H9 (cell line): ENCODE measurements at regions not wholly inside any gene's neighbourhood (a gene's known extent, or its start where the extent isn't known, plus 50 kb on each side); places are given as distances from the start of the nearest gene placed in this dataset.

Experiments used
- DNase-seq: peaks from one replicate; pipeline ENCODE4 v3.0.0-alpha.2; 2017
- H2AFZ ChIP-seq: one replicate; pipeline ENCODE4 v1.6.1; 2013; ENCODE audit warnings: mild to moderate bottlenecking, low read length, control low read depth, moderate library complexity
- H2AK5ac ChIP-seq: 2 replicates; pipeline ENCODE4 v1.6.1; 2013; ENCODE audit warnings: low read length, control low read depth, mixed read lengths; ENCODE audit not compliant: insufficient read length
- H2BK120ac ChIP-seq: one replicate; pipeline ENCODE4 v1.6.1; 2013; ENCODE audit warnings: low read depth, mild to moderate bottlenecking, low read length, control low read depth, inconsistent platforms; ENCODE audit not compliant: poor library complexity, severe bottlenecking
- H2BK12ac ChIP-seq: 2 replicates; pipeline ENCODE4 v1.6.1; 2013; ENCODE audit warnings: low read length, control low read depth, mixed read lengths, low read depth; ENCODE audit not compliant: insufficient read length
- H2BK15ac ChIP-seq: 2 replicates; pipeline ENCODE4 v1.6.1; 2013; ENCODE audit warnings: low read depth, low read length, control low read depth
- H2BK20ac ChIP-seq: one replicate; pipeline ENCODE4 v1.6.1; 2013; ENCODE audit warnings: low read depth, mild to moderate bottlenecking, low read length, control low read depth, inconsistent platforms; ENCODE audit not compliant: poor library complexity, severe bottlenecking
- H2BK5ac ChIP-seq: 2 replicates; pipeline ENCODE4 v1.6.1; 2013; ENCODE audit warnings: low read length, control low read depth, mixed read lengths; ENCODE audit not compliant: insufficient read length
- H3K14ac ChIP-seq: 2 replicates; pipeline ENCODE4 v1.6.1; 2013; ENCODE audit warnings: low read length, control low read depth; ENCODE audit not compliant: insufficient read depth
- H3K18ac ChIP-seq: 2 replicates; pipeline ENCODE4 v1.6.1; 2013; ENCODE audit warnings: low read depth, mild to moderate bottlenecking, mixed read lengths, low read length, control low read depth; ENCODE audit not compliant: insufficient read length
- H3K23ac ChIP-seq: 2 replicates; pipeline ENCODE4 v1.6.1; 2013; ENCODE audit warnings: low read length, control low read depth, mixed read lengths, low read depth; ENCODE audit not compliant: insufficient read length
- H3K23me2 ChIP-seq: 2 replicates; pipeline ENCODE4 v1.6.1; 2013; ENCODE audit warnings: low read depth, mild to moderate bottlenecking, mixed read lengths, low read length, control low read depth; ENCODE audit not compliant: insufficient read length, poor library complexity, severe bottlenecking
- H3K27ac ChIP-seq: 2 replicates; pipeline ENCODE4 v1.5.1; 2013; ENCODE audit warnings: low read length, control low read depth, mixed read lengths, low read depth; ENCODE audit not compliant: insufficient read length
- H3K27me3 ChIP-seq: 2 replicates; pipeline ENCODE4 v1.6.1; 2013; ENCODE audit warnings: low read length, control low read depth, inconsistent platforms; ENCODE audit not compliant: insufficient read depth
- H3K4ac ChIP-seq: 2 replicates; pipeline ENCODE4 v1.6.1; 2013; ENCODE audit warnings: low read depth, mild to moderate bottlenecking, control low read depth, inconsistent platforms, low read length, moderate library complexity
- H3K4me1 ChIP-seq: 2 replicates; pipeline ENCODE4 v1.6.1; 2013; ENCODE audit warnings: low read length, control low read depth, inconsistent platforms; ENCODE audit not compliant: insufficient read depth
- H3K4me2 ChIP-seq: 2 replicates; pipeline ENCODE4 v1.6.1; 2013; ENCODE audit warnings: low read length, control low read depth, mixed read lengths; ENCODE audit not compliant: insufficient read length, insufficient read depth
- H3K56ac ChIP-seq: 2 replicates; pipeline ENCODE4 v1.6.1; 2013; ENCODE audit warnings: low read depth, mild to moderate bottlenecking, mixed read lengths, low read length, control low read depth; ENCODE audit not compliant: insufficient read length
- H3K79me1 ChIP-seq: 2 replicates; pipeline ENCODE4 v1.6.1; 2013; ENCODE audit warnings: low read depth, mild to moderate bottlenecking, moderate library complexity, low read length, control low read depth, inconsistent platforms; ENCODE audit not compliant: insufficient read depth, poor library complexity, severe bottlenecking
- H3K79me2 ChIP-seq: 2 replicates; pipeline ENCODE4 v1.6.1; 2013; ENCODE audit warnings: low read length, control low read depth, inconsistent platforms; ENCODE audit not compliant: insufficient read depth
- H3K9ac ChIP-seq: 2 replicates; pipeline ENCODE4 v1.6.1; 2013; ENCODE audit warnings: low read length, control low read depth, mixed read lengths; ENCODE audit not compliant: insufficient read length; ENCODE audit errors: extremely low read depth
- H3K9me3 ChIP-seq: one replicate; pipeline ENCODE4 v1.6.1; 2013; ENCODE audit warnings: low read depth, low read length, inconsistent platforms; ENCODE audit not compliant: control insufficient read depth
- H3T11ph ChIP-seq: one replicate; pipeline ENCODE4 v1.6.1; 2013; ENCODE audit warnings: mild to moderate bottlenecking, low read length, control low read depth, inconsistent platforms
- H4K20me1 ChIP-seq: one replicate; pipeline ENCODE4 v1.6.1; 2013; ENCODE audit not compliant: control insufficient read depth, insufficient read length, insufficient read depth
- H4K5ac ChIP-seq: 2 replicates; pipeline ENCODE4 v1.6.1; 2013; ENCODE audit warnings: low read depth, mild to moderate bottlenecking, mixed read lengths, low read length, control low read depth; ENCODE audit not compliant: insufficient read length
- H4K8ac ChIP-seq: replicated peaks from 2 replicates; pipeline ENCODE4 v1.6.1; 2013; ENCODE audit warnings: low read length, control low read depth, mixed read lengths, low read depth; ENCODE audit not compliant: insufficient read length
- H4K91ac ChIP-seq: 2 replicates; pipeline ENCODE4 v1.6.1; 2013; ENCODE audit warnings: low read depth, mild to moderate bottlenecking, moderate library complexity, mixed read lengths, low read length, control low read depth; ENCODE audit not compliant: insufficient read length
- H3K27ac Mint-ChIP-seq, 3 experiments: 2 replicates in 2 of 3; 3 replicates in 1 of 3; pipeline ENCODE4 v1.8.0; 2020 to 2021; ENCODE audit warnings: mixed read lengths in 3 of 3, mild to moderate bottlenecking in 1 of 3, moderate library complexity in 1 of 3
- H3K27me3 Mint-ChIP-seq: 2 replicates; pipeline ENCODE4 v1.8.0; 2021; ENCODE audit warnings: low read depth, mild to moderate bottlenecking, moderate library complexity, mixed read lengths
- H3K36me3 Mint-ChIP-seq, 3 experiments: 2 replicates in 2 of 3; 3 replicates in 1 of 3; pipeline ENCODE4 v1.8.0; 2020 to 2021; ENCODE audit warnings: low read depth in 3 of 3, mixed read lengths in 3 of 3; ENCODE audit not compliant: insufficient read depth in 1 of 3
- H3K4me1 Mint-ChIP-seq, 2 experiments: 2 replicates each; pipeline ENCODE4 v1.8.0; 2020; ENCODE audit warnings: mixed read lengths in 2 of 2
- H3K4me3 Mint-ChIP-seq, 2 experiments: 2 replicates in 1 of 2; 3 replicates in 1 of 2; pipeline ENCODE4 v1.8.0; 2020 to 2021; ENCODE audit warnings: mild to moderate bottlenecking in 2 of 2, mixed read lengths in 2 of 2, moderate library complexity in 1 of 2
- H3K9me3 Mint-ChIP-seq, 2 experiments: 2 replicates in 1 of 2; 3 replicates in 1 of 2; pipeline ENCODE4 v1.8.0; 2020; ENCODE audit warnings: mild to moderate bottlenecking in 2 of 2, mixed read lengths in 2 of 2, moderate library complexity in 1 of 2
- WGBS: extraction: QIAGEN DNeasy Blood & Tissue Kit; methylation state at CpG from one replicate; pipeline ENCODE4 v1.1.7; 2013; ENCODE audit warnings: missing lambda C conversion rate, low lambda C conversion rate, mixed read lengths; ENCODE audit not compliant: insufficient read length; ENCODE audit errors: extremely low coverage; 5-methylcytosine and 5-hydroxymethylcytosine counted together
- TF ChIP-seq, protein P1 (sequence below): fragments of 200-600 bp; sonication (generic); conservative IDR thresholded peaks from 3 replicates; pipeline ENCODE4 v1.8.0; 2021; ENCODE audit warnings: antibody characterized with exemption, mild to moderate bottlenecking

DNA sequence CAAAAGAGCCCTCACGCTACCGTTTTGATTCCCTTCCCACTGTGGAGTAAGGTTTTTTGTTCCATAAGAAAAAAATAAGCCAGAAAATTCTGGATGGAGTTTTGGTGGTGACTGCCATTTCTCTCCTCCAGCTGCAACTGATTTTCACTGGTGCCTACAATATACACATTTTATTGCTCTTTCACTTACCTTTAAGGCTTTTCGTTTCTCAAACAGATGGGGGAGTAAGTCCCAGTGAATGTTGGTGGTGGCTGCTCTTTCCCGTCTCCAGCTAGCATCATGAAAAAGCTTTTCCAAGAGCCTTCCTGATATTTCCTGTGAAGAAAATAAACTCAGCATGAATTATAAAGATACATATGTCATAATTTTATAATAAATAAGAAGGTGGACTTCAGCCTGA is 932.5 kb upstream of the PIK3C3 start:
- Histone ChIP-seq H3K23me2 (no peaks in the 10 kb centered on the region), H3K9me3 (no peaks in the 10 kb centered on the region), H2AFZ (peak overlapping the region; percentile 45), H4K20me1 (no peaks in the 10 kb centered on the region), H2BK12ac (no peak overlapping the region), H3K79me1 (no peaks in the 10 kb centered on the region), H3K18ac (no peak overlapping the region), H3K4ac (no peak overlapping the region), H3K27ac (no peak overlapping the region), H2BK20ac (no peak overlapping the region), H2BK120ac (no peak overlapping the region), H3K14ac (no peak overlapping the region), H3K27me3 (no peaks in the 10 kb centered on the region), H3T11ph (no peak overlapping the region), H2AK5ac (no peak overlapping the region), H4K5ac (no peak overlapping the region), H3K4me1 (no peaks in the 10 kb centered on the region; the same call in 1 of the 2 replicates), H4K8ac (no peak overlapping the region), H2BK15ac (no peak overlapping the region), H2BK5ac (no peak overlapping the region), H3K23ac (no peak overlapping the region), H3K9ac (no peak overlapping the region), H3K79me2 (no peaks in the 10 kb centered on the region), H3K56ac (no peak overlapping the region), H4K91ac (no peak overlapping the region), H3K4me2 (no peak overlapping the region)
- peaks cover 0 to 5% (median 0%) of the 10 kb centered on the region in 3 experiments; a peak in 1 of 7 replicates for H3K36me3 Mint-ChIP-seq
- no peaks in the 10 kb centered on the region for H3K27me3 Mint-ChIP-seq
- no CpG with 5 or more reads among the region's 4 CpGs for WGBS
- H3K27ac Mint-ChIP-seq, result peak overlapping the region in 1 of 3 experiments; percentile 46; a peak in 1 of 7 replicates
- TF ChIP-seq, protein P1, sequence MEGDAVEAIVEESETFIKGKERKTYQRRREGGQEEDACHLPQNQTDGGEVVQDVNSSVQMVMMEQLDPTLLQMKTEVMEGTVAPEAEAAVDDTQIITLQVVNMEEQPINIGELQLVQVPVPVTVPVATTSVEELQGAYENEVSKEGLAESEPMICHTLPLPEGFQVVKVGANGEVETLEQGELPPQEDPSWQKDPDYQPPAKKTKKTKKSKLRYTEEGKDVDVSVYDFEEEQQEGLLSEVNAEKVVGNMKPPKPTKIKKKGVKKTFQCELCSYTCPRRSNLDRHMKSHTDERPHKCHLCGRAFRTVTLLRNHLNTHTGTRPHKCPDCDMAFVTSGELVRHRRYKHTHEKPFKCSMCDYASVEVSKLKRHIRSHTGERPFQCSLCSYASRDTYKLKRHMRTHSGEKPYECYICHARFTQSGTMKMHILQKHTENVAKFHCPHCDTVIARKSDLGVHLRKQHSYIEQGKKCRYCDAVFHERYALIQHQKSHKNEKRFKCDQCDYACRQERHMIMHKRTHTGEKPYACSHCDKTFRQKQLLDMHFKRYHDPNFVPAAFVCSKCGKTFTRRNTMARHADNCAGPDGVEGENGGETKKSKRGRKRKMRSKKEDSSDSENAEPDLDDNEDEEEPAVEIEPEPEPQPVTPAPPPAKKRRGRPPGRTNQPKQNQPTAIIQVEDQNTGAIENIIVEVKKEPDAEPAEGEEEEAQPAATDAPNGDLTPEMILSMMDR, result no peak
- H3K9me3 Mint-ChIP-seq, result peaks cover 7 to 12% of the 10 kb centered on the region in 2 experiments; a peak in 3 of 5 replicates
- DNase-seq, result no peak
- peaks cover 16 to 19% of the 10 kb centered on the region in 2 experiments for H3K4me1 Mint-ChIP-seq
- H3K4me3 Mint-ChIP-seq, result no peak overlapping the region
